ENCODE measurements at regions not wholly inside any gene's neighbourhood (a gene's known extent, or its start where the extent isn't known, plus 50 kb on each side); places are given as distances from the start of the nearest gene placed in this dataset.

DNA sequence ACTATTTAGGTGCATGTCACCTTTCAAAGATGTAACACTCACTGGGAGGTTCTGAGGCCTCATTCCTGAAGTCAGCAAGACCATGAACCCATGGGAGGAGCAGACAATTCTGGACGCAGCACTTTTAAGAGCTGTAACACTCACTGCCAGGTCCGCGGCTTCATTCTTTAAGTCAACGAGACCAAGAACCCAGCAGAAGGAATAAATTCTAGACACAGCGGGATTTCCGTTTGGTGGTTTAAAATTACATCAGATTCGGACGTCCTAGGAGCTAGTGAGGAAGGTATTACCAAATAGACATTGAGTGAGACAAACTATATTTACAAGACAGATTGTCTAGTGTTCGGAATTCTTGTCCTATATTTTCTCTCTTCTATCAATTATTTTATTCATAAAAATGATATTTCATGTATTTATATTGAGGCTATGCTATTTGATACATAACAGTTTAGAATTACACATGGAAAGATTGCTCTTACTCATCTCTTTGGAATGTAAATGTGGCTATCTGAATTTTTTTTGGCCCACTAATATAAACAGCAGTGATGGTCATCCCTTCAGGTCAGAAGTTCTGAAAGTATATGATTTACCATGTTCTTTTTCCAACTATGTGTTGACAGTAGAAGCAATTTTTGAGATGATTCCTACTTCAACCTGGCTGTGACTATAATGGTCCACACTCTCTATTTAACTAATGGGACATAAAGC lies 1973.0 kb upstream of the FLRT2 start:
- H3K27me3 Mint-ChIP-seq (ENCODE audit: low read depth): no peaks in the 10 kb centered on the region
- H3K4me3 Mint-ChIP-seq: no peak overlapping the region
- no peaks in the 10 kb centered on the region for H3K4me1 Mint-ChIP-seq (ENCODE audit: low read depth)
- ATAC-seq (replicated peaks in 1 of 2) (no peak), DNase-seq (no peak)
- peaks cover 0 to 2% of the 10 kb centered on the region in 2 donors for H3K36me3 Mint-ChIP-seq (ENCODE audit: insufficient read depth in 2 of 2)
- no peak overlapping the region for H3K27ac Mint-ChIP-seq
- peaks cover 3 to 8% of the 10 kb centered on the region in 2 donors for H3K9me3 Mint-ChIP-seq

DNA sequence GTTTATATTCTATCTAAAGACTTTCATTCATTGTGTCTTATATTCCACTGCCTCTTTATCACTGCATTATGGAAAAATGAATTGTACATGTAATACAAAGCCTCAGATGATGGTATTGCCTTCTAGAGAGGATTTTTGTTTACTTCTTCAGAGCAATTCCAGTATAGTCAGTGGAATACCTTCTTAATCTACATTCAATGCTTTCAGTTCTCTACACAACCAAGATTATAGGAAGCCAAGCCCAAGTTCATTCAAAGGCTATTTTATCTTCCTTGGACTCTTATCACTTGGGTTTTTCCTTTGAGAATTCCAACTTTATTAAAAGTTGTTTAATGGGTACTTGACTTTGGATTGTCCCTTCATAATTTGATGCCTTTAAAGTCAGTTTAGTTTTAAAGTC lies 1971.0 kb upstream of the FLRT2 start:
- Mint-ChIP-seq H3K9me3 (peaks cover 3 to 8% of the 10 kb centered on the region in 2 donors), H3K27me3 (ENCODE audit: low read depth) (no peaks in the 10 kb centered on the region), H3K27ac (no peak overlapping the region), H3K4me1 (ENCODE audit: low read depth) (no peaks in the 10 kb centered on the region), H3K4me3 (no peak overlapping the region), H3K36me3 (ENCODE audit: insufficient read depth in 2 of 2) (peaks cover 0 to 2% of the 10 kb centered on the region in 2 donors)
- DNase-seq (no peak), ATAC-seq (replicated peaks in 1 of 2) (no peak)

DNA sequence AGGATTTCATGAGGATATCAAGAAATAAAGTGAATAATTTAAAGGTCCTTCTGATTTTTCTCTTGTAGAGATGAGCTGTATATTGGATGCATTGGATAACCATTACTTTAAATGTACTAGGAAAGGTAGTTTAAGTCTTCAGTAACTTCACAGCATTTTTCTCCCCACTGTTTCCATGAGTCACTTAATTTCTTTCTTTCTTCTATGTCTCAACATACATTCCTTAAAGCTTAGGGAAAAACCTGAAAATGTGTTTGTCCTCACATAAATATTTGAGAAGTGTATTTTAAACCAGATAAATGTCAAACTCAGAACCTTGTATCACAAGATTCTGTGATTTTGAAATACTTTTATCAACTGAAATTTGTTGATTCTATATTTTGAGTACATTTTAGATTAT lies 1970.2 kb upstream of the FLRT2 start:
- Mint-ChIP-seq H3K36me3 (ENCODE audit: insufficient read depth in 2 of 2) (peaks cover 0 to 4% of the 10 kb centered on the region in 2 donors), H3K4me1 (ENCODE audit: low read depth) (no peaks in the 10 kb centered on the region), H3K27me3 (ENCODE audit: low read depth) (no peaks in the 10 kb centered on the region), H3K27ac (no peak overlapping the region), H3K9me3 (peaks cover 6 to 10% of the 10 kb centered on the region in 2 donors), H3K4me3 (no peak overlapping the region)
- DNase-seq (no peak), ATAC-seq (replicated peaks in 1 of 2) (no peak)

DNA sequence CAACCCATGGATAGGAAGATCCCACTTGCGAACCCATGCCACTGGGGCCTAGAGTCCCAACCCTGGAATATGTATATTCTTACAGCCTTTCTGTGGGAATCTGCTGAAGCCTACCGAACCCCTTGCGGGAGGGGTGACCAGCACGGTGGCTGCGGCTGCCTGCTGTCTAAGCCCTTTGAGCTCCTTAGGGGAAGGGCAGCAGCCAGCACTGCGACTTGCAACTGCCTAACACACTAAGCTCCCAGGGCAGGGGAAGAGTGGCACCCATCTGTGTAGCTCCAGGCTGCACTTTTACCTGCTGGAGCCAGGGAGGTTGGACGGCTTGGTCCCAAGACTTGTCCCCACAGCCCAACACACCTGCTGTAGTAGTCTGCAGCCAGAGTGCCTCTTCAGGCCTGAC lies 1968.7 kb upstream of the FLRT2 start:
- H3K4me1 Mint-ChIP-seq (ENCODE audit: low read depth): no peaks in the 10 kb centered on the region
- H3K27ac Mint-ChIP-seq: no peak overlapping the region
- peaks cover 8 to 11% of the 10 kb centered on the region in 2 donors for H3K9me3 Mint-ChIP-seq
- H3K4me3 Mint-ChIP-seq: no peak overlapping the region
- DNase-seq (no peak), ATAC-seq (replicated peaks in 1 of 2) (no peak)
- H3K27me3 Mint-ChIP-seq (ENCODE audit: low read depth): no peaks in the 10 kb centered on the region
- H3K36me3 Mint-ChIP-seq (ENCODE audit: insufficient read depth in 2 of 2): peaks cover 0 to 4% of the 10 kb centered on the region in 2 donors

DNA sequence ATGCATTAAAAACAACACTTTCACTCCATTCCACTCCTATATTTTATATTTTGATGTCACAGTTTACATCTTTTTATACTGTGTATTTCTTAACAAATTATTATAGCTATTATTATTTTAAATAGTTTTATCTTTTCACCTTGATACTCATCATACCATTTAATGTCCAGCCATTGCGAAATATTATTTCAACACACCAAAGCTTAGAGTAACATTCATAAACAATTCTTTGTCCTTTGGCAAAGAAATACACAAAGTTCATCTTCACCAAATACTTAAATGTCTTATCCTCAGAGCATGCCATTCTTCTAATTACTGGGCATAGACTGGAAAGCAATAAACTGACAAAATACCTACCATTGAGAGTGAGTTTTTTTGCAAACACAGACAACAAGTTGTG lies 1963.4 kb upstream of the FLRT2 start:
- no peaks in the 10 kb centered on the region for H3K27me3 Mint-ChIP-seq (ENCODE audit: low read depth)
- H3K9me3 Mint-ChIP-seq: peaks cover 7 to 11% of the 10 kb centered on the region in 2 donors

DNA sequence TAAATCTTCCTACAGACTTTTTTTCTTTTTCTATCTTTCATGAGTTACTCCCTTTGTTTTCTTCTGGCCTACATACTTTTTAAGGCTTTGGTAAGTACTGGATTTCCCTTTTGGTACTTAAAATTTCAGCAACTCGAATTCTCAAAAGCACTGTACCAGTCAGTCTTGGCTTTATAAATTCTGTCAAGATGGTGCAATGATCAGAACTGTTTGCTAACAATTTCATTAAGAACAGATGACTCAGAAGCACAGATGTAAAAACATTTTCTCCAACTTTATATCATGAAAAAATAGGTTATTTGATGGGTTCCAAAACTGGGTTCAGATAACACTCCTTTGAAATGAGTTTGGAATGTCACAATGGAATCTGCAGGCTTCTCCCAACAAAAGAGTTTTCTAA lies 1961.8 kb upstream of the FLRT2 start:
- Mint-ChIP-seq H3K36me3 (ENCODE audit: insufficient read depth in 2 of 2) (peaks cover 0 to 2% of the 10 kb centered on the region in 2 donors), H3K4me3 (no peak overlapping the region), H3K4me1 (ENCODE audit: low read depth) (no peaks in the 10 kb centered on the region), H3K27me3 (ENCODE audit: low read depth) (no peaks in the 10 kb centered on the region), H3K27ac (no peak overlapping the region), H3K9me3 (peaks cover 7 to 11% of the 10 kb centered on the region in 2 donors)
- ATAC-seq (replicated peaks in 1 of 2) (no peak), DNase-seq (no peak)

More for the DNA sequence above, 1963.4 kb upstream of the FLRT2 start:
- Mint-ChIP-seq H3K27ac (no peak overlapping the region), H3K4me1 (ENCODE audit: low read depth) (no peaks in the 10 kb centered on the region), H3K4me3 (no peak overlapping the region), H3K36me3 (ENCODE audit: insufficient read depth in 2 of 2) (peaks cover 0 to 2% of the 10 kb centered on the region in 2 donors)
- no peak for ATAC-seq (replicated peaks in 1 of 2)
- DNase-seq: no peak

DNA sequence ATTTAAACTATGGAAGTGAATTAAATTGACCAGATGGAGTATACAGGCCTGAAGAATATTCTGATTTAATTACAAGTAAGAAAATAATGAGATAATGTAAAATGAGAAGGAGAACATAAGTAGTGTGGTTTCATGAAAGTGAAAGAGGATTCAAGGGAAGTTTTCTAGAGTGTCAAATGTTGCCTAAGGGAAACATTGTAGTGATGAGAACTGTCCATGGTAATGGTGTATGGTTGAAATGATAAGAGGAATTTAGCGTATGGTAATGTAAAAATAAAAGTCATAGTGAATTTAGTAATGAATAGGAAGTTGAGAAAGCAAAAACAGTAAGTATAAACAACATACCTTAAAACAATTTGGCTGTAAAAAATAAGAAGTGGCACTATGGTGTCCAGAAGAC lies 1954.6 kb upstream of the FLRT2 start:
- no peak overlapping the region for H3K4me3 Mint-ChIP-seq

DNA sequence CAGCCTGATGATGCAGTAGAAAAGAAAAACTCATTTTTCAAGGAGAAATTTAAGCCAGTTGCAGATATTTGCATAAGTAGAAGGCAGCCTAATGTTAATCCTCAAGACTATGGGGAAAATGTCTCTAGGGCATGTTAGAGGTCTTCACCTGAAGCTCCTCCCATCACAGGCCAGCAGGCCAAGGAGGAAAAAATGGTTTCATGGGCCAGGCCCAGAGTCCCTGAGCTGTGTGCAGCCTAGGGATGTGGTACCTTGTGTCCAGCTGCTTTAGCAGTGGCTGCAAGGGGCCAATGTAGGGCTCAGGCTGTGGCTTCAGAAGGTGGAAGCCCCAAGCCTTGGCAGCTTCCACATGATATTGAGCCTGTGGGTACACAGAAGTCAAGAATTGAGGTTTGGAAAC lies 1946.7 kb upstream of the FLRT2 start:
- Mint-ChIP-seq H3K4me1 (ENCODE audit: low read depth) (no peaks in the 10 kb centered on the region), H3K27ac (no peak overlapping the region), H3K4me3 (no peak overlapping the region), H3K27me3 (ENCODE audit: low read depth) (no peaks in the 10 kb centered on the region), H3K36me3 (ENCODE audit: insufficient read depth in 2 of 2) (peaks cover 0 to 3% of the 10 kb centered on the region in 2 donors), H3K9me3 (peaks cover 2 to 7% of the 10 kb centered on the region in 2 donors)
- ATAC-seq (replicated peaks in 1 of 2): no peak
- no peak for DNase-seq

More for the DNA sequence above, 1954.6 kb upstream of the FLRT2 start:
- Mint-ChIP-seq H3K4me1 (ENCODE audit: low read depth) (no peaks in the 10 kb centered on the region), H3K27ac (no peak overlapping the region), H3K36me3 (ENCODE audit: insufficient read depth in 2 of 2) (peaks cover 1 to 3% of the 10 kb centered on the region in 2 donors), H3K9me3 (peaks cover 16 to 19% of the 10 kb centered on the region in 2 donors), H3K27me3 (ENCODE audit: low read depth) (no peaks in the 10 kb centered on the region)
- ATAC-seq (replicated peaks in 1 of 2) (no peak), DNase-seq (no peak)

DNA sequence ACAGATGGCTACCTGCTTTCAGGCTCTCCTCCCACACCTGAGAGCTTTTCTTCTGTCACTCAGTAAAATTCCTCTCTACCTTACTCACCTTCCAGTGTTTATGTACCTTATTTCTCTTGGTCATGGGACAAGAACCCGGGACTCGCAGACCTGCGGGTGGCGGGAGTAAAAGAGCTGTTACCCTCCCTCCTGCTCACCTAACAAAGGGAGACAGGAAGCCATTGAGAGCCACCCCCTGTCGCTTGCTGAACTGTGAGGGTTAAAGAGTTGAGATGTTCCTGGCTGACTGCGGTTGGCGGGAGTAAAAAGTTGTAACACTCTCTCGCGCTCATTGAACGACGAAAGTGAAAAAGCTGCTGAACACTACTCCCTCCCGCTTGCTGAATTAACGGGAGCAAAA lies 1935.1 kb upstream of the FLRT2 start:
- peaks cover 4 to 11% of the 10 kb centered on the region in 2 donors for H3K9me3 Mint-ChIP-seq
- H3K27ac Mint-ChIP-seq: no peak overlapping the region
- no peaks in the 10 kb centered on the region for H3K4me1 Mint-ChIP-seq (ENCODE audit: low read depth)
- peaks cover 0 to 3% of the 10 kb centered on the region in 2 donors for H3K36me3 Mint-ChIP-seq (ENCODE audit: insufficient read depth in 2 of 2)
- H3K4me3 Mint-ChIP-seq: no peak overlapping the region
- no peaks in the 10 kb centered on the region for H3K27me3 Mint-ChIP-seq (ENCODE audit: low read depth)
- ATAC-seq (replicated peaks in 1 of 2) (no peak), DNase-seq (no peak)

DNA sequence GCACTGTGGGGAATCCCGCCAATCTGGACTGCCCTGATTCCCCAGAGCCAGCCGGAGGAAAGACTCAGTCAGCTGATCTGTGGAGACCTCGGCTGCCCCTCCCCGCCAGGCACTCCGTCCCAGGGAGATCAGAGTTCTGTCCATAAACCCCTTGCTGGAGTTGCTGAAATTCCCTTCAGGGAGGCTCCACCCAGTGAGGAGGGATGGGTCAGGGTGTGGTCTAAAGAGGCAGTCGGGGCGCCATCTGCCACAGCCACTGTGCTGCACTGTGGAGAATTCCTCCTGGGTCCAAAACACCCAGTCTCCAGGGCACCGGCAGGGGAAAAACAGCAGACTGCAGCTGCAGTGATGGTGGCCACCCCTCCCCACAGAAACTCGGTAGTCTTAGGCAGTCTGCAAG lies 1922.3 kb upstream of the FLRT2 start:
- Mint-ChIP-seq H3K9me3 (peaks cover 17 to 19% of the 10 kb centered on the region in 2 donors), H3K27ac (no peak overlapping the region), H3K27me3 (ENCODE audit: low read depth) (no peaks in the 10 kb centered on the region), H3K4me1 (ENCODE audit: low read depth) (no peaks in the 10 kb centered on the region), H3K4me3 (no peak overlapping the region), H3K36me3 (ENCODE audit: insufficient read depth in 2 of 2) (peaks cover 0 to 2% of the 10 kb centered on the region in 2 donors)
- no peak for DNase-seq
- ATAC-seq (replicated peaks in 1 of 2): no peak

DNA sequence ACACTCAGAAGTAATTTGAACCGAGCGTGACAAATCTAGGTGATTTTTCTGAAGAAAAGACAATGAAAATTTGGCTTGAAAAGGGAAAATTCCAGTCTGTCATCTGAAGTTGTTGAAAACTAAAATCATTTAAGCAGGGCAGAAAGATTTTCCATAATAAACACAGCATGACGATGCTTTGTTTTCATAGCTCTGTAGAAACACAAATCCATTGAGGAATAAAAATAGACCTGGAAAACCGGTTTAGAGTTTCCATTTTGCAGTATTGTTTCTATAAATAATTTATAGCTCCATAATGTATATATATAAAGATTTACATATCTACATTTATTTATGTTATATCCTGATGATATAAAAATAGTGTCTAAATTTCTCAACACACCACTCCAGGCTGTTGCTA lies 1918.5 kb upstream of the FLRT2 start:
- peaks cover 8% of the 10 kb centered on the region in 2 donors for H3K9me3 Mint-ChIP-seq
- H3K36me3 Mint-ChIP-seq (ENCODE audit: insufficient read depth in 2 of 2): peaks cover 0 to 2% of the 10 kb centered on the region in 2 donors
- no peaks in the 10 kb centered on the region for H3K4me1 Mint-ChIP-seq (ENCODE audit: low read depth)
- no peak overlapping the region for H3K27ac Mint-ChIP-seq
- ATAC-seq (replicated peaks in 1 of 2): no peak
- no peak overlapping the region for H3K4me3 Mint-ChIP-seq
- no peak for DNase-seq
- no peaks in the 10 kb centered on the region for H3K27me3 Mint-ChIP-seq (ENCODE audit: low read depth)

DNA sequence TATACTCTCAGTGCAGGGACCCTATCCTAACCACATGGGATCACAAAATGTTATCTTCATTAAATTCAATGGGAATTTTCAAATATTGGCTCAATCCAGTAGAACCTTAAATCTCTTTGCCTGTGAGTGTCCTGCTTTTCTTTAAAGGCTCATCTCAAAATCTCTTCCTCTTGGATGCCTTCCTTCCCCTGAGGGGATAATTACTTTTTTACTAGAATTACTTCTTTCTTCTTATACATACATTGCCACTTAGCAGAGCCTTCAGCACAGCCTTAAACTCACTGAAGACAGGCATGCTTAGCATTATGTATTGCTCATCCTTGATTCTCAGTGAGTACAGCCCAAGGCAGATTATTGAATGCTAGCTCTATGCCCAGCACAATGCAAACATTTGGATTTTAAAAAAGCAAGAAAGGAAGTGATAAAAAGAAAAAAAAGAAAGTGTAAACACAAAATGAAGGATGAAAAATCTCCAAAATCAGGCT lies 1918.0 kb upstream of the FLRT2 start:
- peaks cover 4% of the 10 kb centered on the region in 2 donors for H3K9me3 Mint-ChIP-seq
- ATAC-seq (replicated peaks in 1 of 2) (no peak), DNase-seq (no peak)
- no peak overlapping the region for H3K4me3 Mint-ChIP-seq
- no peaks in the 10 kb centered on the region for H3K4me1 Mint-ChIP-seq (ENCODE audit: low read depth)
- H3K27ac Mint-ChIP-seq: no peak overlapping the region
- peaks cover 0 to 2% of the 10 kb centered on the region in 2 donors for H3K36me3 Mint-ChIP-seq (ENCODE audit: insufficient read depth in 2 of 2)
- H3K27me3 Mint-ChIP-seq (ENCODE audit: low read depth): no peaks in the 10 kb centered on the region

DNA sequence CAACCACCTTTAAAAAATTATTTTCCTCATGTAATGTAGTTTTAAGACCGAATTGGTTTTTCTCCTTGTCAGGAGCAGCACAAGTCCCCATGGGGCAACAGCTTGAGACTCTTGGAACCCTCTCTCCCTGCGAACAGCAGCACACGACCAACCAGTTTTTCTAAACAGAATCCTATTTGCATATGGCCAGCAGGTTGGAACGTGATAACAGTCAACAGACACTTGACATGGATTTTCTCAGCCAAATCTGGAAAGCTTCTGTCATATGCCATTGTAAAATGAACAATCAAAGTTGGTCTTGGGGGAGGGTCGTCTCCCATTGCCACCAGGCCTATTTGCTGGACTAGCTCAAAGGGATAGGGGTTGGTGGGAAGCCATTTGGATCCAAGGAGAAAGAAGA lies 1915.0 kb upstream of the FLRT2 start:
- Mint-ChIP-seq H3K4me1 (ENCODE audit: low read depth) (no peaks in the 10 kb centered on the region), H3K36me3 (ENCODE audit: insufficient read depth in 2 of 2) (peaks cover 0 to 2% of the 10 kb centered on the region in 2 donors), H3K4me3 (no peak overlapping the region), H3K27ac (no peak overlapping the region), H3K9me3 (peaks cover 2 to 6% of the 10 kb centered on the region in 2 donors), H3K27me3 (ENCODE audit: low read depth) (no peaks in the 10 kb centered on the region)
- ATAC-seq (replicated peaks in 1 of 2) (no peak), DNase-seq (no peak)

DNA sequence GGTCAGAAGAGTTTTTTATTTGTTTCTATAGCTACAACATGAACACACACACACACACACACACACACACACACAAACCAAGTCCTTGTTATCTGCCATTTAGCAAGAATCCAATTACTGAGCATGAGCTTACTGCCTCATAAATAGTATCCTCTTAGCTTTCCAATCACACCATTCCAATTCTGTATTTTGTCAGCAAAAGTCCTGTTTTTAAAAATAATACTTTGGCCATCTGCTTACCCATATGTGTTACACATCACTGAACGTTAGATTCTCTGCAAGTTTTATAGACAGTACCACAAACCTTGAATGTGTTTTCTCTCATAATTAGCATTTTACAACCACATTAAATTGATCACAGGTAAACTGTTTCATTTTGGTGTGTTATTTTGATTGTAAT lies 1905.4 kb upstream of the FLRT2 start:
- Mint-ChIP-seq H3K4me3 (no peak overlapping the region), H3K4me1 (ENCODE audit: low read depth) (no peaks in the 10 kb centered on the region), H3K27me3 (ENCODE audit: low read depth) (no peaks in the 10 kb centered on the region), H3K36me3 (ENCODE audit: insufficient read depth in 2 of 2) (peaks cover 0 to 3% of the 10 kb centered on the region in 2 donors), H3K27ac (no peak overlapping the region), H3K9me3 (peaks cover 11 to 12% of the 10 kb centered on the region in 2 donors)
- DNase-seq (no peak), ATAC-seq (replicated peaks in 1 of 2) (no peak)

All from activated T-cell treated with anti-CD3 and anti-CD28 coated beads, Interleukin-2, amount 50 U/mL, for 72 hours (primary cell).